AML-193 (cell line): ENCODE measurements at regions not wholly inside any gene's neighbourhood (a gene's known extent, or its start where the extent isn't known, plus 50 kb on each side); places are given as distances from the start of the nearest gene placed in this dataset.
"Not testable (repeated sequence)": the region's sequence is repeated elsewhere in the genome, so short reads cannot be mapped to it uniquely, and the experiment has no call there.

ENCODE experiments used
- DNase-seq, 2 experiments: peaks; one replicate each; lab custom pipeline; 2025; lab: John Stamatoyannopoulos, UW

DNA sequence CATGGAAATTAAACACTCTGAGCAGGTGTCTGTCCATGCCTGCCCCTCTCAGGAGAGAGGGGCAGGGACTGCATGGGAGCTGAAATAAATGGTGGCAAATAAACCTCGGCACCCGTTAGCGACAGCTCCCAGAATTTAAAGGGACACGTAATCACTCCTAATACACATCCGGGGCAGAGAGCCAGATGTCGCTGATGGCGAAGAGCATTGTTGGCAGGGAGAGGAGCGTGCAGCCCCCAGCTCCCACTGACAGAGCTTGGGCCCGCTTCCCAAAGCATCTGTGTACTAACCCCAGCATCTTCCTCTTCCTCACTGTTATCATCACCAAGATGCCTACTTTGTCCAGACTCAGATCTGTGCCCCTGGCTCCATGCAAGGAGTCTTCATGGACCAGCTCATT lies 85.8 kb downstream of the IRX5 start:
- no peak for DNase-seq

DNA sequence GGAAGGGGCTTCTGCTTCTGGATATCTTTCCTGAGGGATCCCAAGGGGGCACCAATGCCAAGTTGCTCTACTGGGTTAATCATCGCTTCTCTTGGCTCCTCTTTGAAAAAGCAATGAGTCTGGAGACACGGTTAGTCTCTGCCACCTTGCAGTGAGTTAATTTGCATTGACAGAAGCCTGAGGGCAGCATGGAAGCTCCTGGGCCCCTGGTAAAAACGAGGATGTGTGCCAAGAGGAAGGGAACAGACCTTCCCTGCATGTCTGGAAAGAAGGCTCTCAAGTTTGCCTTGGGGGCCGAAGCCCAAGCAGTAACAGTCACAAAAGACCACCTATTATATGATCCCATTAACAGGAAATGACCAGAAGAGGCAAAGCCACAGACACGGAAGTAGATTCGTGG lies 86.7 kb downstream of the IRX5 start:
- DNase-seq = no peak

DNA sequence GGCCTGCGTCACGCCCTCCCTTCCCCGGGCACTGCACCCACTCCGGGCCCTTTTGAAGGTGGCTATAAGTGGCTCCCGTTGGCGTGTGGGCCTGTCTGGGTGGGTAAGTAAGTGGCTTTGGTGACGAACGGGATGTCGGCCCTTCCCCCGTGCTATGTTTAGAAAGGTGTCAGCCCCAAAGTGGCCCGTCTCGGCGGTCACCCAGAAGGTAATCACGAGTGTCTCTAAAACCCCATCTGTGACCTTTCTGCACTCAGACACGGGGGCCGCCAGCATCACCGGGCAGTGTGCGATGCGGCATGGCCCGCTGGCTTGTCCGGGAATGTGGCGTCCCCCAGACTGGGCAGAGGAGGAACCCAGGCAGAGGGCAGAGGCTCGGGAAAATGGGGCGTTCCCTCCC lies 88.2 kb downstream of the IRX5 start:
- no peak for DNase-seq

DNA sequence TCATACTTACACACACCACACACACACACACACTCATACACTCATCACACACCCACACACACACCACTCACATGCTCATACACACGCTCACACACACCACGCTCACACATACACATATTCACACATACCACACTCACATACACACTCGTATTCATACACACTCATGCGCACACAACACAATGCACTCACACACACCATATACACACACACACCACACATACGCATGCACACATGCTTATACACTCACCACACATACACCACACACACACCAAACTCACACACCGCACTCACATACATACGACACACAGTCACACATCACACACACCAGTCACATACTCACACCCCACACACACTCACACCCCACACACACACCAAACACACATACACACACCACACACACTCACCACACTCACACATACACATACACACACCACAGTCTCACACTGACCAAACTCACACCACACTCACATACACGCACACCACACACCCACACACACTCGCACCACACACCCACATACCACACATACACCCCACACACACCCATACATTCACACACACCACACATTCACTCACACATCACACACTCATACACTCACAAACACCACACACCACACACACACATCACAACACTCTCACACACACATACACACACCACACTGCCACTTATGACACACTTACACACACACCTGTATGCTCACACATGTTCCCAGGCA lies 88.9 kb downstream of the IRX5 start:
- DNase-seq = no peak

DNA sequence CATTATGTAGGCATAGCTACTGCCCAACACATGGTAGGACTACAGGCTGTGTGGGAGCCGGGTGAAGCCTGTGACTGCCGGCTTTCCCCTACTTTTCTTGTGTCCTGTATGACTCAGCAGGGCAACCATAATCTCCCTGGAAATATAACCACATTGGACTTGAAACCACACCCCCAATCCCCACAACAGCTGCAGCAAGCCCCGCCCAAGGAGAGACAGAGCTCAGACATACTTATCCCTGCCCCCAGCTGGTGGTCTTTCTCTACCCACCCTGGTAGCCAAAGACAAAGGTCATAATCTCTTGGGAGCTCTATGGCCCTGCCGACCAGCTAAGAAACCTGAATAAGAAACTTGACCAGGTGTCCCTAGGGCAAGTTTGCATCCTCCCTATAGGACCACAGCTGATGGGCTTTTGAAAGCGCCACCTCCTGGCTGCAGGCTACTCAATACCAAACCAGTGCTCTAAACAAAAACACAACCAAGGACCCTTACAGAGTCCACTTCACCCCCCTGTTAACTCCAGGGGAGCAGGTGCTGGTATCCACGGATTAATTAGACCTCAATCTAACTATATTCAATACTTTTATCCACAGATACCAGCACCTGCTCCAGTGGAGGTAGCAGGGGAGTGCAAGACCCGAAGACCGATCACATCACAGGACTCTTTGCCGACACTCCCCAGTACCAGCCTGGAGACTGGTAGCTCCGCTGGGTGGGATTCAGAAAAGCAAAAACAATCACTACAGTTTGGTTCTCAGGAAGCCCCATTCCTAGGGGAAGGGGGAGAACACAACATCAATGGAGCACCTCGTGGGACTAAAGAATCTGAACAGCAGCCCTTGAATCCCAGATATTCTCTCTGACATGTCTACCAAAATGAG lies 91.2 kb downstream of the IRX5 start:
- DNase-seq = no peak

DNA sequence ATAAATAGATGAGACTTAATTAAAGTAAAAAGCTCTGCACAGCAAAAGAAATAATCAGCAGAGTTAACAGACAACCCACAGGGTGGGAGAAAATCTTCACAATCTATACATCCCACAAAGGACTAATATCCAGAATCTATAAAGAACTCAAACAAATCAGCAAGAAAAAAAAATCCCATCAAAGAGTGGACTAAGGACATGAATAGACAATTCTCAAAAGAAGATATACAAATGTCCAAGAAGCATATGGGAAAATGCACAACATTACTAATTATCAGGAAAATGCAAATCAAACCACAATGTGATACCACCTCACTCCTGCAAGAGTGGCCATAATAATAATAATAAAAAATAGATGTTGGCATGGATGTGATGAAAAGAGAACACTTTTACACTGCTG lies 96.6 kb downstream of the IRX5 start:
- DNase-seq = not testable (repeated sequence)

DNA sequence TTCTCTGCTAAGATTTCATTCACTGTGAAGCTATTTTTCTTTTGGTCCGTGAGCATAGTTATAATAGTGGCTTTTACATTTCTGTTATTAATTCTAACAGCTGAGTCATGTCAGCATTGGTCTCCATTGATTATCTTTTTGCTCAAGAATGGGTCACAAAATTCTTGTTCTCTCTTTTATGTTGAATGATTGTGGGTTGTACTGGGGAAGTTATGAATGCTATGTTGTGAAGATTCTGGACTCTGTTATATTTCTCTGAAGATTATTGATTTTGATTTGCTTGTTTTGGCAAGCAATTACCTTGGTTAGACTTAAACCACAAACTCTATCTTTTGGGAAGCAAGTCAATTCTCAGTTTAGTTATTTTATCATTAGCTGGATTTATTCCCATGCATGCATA lies 98.8 kb downstream of the IRX5 start:
- DNase-seq = no peak

DNA sequence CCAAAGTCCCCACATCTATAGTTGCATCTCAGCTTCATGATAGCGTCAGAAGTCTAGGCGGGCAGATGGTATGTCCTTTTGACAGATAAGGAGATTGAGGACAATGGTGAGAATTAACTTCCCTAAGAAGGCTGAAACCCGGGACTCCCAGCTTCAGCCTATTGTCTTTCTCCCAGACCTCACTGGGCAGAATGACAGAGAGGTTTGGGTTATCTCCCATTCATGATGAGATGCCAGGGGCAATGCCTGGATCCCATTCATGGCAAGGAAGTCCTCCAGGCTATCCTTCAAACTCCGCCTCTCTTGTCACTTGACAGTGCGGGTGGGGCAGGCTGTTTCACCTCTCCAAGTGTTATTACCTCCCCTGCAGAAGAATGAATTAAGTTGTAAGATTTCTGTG lies 100.3 kb downstream of the IRX5 start:
- no peak for DNase-seq

DNA sequence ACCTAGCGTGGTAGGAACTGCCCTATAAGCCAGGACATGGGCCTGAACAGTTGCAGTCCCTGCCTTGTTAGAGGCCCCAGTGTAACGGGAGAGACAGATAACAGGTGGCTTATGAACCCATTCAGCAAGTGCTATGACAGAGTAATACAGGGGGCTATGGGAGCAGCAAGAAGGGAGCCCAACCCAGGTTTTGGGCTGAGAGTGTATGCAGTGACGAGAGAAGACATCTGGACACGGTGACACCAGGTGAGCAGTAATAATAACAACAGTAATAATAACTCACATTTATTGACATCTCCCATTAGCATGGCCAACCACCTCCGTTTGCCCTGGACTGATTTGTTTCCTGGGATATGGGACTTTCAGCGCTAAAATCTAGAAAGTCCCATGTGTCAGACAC lies 100.8 kb downstream of the IRX5 start:
- no peak for DNase-seq

DNA sequence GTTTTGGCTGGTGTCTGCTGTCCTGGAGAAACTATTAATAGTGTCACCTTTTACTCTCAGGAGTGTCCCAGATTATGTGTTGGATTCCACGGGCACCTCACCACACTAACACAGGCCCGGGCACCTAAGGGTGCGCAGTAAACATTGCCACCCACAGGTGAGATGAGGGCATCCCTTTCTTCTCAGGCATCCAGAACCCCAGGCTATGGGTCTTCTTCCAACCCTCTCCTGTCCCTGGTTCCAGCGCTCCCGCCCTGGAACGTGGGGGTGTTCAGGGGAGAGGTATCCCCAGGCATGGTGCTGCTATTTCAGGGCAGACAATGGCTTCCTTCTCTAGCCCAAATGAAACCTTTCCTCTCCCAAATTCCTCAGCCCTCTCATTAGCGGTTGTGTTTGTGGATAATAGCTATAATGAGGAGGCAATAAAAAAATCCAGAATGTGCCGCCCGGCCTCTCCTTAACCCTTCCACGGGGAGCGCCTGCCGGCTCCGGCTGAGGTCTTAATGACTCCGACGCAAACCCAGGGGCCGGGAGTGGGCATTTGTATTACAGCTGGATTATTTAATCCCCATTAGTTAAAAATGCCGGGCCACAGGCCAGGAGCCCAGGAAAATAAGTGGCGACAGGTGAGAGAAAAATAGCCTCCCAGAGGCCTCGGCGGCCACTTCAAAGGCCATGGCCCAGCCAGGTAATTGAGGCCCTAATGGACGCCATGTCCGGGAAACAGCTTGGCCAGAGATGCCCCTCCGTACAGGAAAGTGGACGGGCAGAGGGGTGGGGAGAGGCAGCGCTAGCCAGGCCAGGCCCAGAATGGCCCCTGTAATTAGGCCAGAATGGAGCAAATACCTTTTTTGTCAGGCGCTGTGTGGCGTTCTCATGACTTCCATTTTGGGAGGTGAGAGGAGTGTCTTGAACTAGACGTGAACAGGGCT lies 102.8 kb downstream of the IRX5 start:
- no peak for DNase-seq

DNA sequence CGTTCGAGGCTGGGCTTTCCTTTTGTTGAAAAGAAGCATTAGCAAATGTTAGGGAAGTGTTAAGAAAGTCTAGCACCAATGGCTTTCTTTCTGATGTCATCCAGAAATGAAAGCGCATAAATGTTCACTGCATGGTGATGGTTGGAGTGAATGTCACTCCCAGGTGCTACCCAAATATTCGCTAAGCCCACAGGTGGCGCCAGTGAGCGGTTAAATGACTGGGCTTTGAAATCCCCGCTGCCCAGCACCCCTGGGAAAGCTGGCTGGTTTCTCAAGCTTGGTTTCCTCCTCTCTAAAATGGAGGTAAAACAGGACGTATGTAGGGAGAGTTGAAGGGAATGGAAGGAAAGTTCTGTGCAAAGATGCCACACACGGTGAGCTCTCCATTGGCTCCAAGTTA lies 104.4 kb downstream of the IRX5 start:
- DNase-seq = peak; percentile 1 to 8

DNA sequence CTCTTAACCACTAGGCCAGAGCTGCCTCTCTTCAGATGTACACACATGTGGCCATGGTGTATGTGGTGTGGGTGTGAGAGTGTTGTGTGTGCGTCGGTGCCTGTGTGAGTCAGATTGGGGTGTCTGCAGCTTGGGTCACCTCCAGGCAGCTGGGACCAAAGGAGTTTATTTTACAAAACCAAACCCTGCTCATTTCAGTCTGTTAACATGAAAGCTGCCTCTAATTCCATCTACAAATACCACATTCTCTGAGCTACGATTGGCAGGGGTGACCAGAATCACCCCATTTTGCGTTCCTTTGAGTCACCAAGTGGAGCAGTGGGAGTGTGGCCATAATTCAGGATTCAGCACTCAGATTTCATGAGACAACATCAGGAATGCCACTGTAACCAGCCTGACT lies 105.3 kb downstream of the IRX5 start:
- no peak for DNase-seq

DNA sequence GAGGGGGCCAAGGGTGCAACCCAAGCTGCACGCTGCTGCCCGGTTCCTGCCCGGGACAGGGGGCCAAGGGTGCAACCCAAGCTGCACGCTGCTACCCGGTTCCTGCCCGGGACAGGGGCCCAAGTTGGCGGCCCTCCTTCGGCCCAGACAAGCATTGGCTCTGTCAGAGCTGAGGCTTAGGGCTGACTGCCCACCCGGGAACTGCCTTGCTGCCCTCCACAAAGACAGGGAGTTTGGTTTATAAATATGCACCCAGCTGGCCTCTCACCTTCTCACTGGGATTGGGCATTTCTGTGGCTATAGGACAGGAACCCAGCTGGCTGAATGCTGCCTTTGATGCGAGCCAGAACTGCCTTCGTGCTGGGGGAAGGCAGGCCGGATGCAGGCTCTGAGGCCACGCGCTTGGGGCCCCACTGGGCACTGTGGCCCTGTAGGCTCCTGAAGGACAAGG lies 105.7 kb downstream of the IRX5 start:
- no peak for DNase-seq

DNA sequence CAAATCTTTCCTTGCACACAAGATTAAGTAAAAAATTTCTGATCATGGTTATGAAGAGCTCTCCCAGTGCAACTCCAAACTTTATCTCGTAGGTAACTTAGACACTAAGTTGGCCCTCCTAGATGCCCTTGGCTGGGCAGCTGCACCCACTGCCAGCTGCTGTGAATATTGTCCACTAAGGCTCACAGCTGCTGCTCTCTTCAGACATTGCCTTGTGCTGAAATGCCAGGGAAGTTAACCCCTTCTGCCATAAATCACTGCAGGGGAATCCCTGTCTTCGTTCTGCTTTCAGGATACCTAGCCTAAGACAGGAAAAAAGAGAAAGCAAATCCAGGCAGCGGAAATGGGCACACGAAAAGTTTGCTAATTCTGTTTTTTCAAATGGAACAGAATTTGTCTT lies 106.4 kb downstream of the IRX5 start:
- DNase-seq = no peak

DNA sequence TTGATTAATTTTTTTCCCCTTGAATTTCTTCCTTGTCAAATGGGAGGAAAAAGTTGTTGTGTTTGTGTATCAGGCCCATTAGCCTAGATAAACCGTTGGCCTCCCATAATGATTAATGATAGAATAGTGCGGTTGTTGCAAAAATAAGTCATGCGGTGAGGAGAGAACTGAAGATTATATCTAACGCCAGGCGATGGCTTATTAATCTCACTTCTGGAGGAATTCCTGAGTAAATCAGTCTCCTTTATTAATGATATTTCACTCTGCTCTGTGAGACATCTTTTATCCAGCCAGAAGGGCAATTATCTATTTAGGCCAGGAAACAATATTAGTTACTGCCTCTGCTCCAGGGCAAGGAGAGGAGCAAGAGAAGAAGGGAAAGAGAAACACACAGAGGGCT lies 107.3 kb downstream of the IRX5 start:
- DNase-seq = no peak

DNA sequence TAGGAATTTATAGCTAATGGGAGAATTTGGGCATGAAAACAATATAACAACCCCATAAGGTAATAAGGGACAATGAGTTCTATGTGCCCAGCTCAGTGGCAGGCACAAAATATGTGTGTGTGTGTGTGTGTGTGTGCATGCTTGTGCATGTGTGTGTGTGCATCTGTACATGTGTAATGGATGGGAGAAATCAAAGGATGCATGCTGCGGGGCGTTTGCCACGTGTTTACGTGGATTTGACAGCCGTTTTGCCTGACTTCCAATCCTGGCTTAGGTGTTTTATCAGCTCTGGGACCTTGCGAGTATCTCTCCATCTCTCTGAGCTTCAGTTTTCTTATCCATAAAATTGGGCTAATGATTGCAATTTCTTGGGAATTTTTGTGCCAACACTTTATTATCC lies 108.4 kb downstream of the IRX5 start:
- DNase-seq = no peak

DNA sequence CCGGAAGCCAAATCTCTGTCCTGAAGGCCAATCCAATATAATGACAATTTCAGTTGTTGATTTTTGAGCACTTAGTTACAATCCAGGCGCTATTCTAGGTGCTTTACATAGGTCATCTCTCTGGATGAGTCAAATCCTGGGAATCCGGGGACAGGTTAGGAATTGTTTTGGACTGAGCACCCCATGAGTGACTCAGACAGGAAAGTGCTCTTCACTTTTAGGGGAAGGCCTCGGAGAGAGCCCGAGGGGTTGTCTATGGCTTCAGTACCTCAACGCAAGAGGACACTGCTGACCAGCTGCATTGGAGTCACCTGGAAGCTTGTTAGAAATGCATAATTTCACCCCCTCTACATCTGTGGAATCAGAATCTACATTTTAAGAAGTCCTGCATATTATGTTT lies 108.8 kb downstream of the IRX5 start:
- DNase-seq = no peak

DNA sequence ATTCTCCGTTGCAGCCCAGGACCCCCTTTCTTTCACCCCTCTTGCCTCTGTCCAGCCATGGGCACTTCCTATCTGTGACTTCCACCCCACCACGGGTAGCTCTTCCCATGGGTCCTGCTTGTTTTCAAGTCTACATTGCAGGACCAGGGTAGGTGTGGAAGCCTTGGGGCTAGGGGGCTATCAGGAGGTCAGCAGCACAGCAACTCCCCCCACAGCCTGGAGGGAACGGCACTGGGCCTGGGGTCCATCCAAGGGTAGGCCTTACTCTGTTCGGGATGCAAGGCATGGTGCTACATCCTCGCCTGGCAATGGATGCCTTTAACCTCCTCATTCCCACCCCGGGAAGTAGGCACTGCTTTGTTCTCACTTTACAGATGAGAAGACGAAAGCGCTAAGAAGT lies 109.3 kb downstream of the IRX5 start:
- DNase-seq = no peak

DNA sequence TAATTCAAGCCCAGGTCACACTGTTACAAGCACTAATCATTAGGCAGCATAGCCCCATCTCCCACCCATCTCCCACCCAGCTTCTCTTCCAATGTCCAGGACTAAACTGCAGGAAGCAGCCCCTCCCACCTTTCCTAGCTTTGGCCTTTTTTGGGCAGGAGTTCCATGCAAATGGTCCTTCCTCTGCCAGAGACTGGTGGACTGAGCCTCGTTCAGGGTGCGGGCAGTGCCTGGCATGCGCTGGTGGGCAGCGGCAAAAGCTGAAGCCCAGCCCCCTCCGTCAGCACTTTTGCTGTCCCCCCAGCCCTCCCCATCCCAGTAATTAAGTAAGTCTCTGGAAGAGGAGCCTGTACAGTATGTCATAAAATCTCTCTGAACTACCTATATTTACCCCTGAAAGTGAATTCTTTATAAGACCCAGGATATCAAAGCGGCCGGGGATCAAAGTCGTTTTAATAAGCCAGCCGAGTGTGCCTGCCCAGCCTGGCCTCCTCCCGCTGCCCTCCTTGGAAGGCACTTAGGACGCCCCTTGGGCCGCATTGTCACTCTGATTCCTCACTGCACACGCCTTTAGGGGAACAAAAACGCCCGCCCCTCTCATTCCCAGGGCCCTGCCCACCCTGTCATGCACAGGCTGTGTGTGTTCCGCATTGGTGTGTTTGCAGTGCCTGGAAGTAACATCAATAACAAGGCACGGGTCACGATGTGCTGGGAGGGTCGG lies 109.9 kb downstream of the IRX5 start:
- DNase-seq = no peak

DNA sequence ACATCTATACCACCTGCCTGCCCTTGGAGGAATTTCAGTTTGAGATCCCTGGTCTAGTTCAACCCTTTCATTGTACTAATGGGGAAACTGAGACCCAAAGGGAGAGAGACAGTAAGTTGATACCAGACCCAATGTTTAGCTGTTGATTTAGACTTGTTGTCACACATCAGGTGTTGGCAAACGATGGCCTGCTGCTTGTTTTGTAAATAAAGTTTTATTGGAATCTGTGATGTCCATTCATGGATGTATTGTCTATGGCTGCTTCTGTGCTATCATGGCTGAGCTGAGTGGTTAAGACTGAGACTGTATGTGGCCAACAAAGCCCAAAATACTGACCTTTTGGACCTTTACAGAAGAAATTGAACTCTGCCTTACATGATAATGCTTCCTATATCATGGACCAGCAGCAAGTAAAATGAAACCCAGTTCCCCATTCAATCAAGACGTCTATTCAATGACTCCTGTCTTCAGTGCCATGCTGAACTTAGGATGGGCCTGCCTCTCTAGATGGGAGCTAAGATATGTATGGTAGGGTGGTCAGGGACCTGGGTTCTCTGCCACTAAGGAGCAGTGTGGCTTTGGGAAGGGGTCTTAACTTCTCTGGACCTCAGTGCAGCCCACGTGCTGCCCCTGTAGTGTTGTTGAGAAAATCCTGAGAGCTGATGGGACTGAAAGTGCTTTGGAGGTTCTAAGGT lies 111.0 kb downstream of the IRX5 start:
- DNase-seq = no peak
